ENCODE measurements at regions not wholly inside any gene's neighbourhood (a gene's known extent, or its start where the extent isn't known, plus 50 kb on each side); places are given as distances from the start of the nearest gene placed in this dataset.

DNA sequence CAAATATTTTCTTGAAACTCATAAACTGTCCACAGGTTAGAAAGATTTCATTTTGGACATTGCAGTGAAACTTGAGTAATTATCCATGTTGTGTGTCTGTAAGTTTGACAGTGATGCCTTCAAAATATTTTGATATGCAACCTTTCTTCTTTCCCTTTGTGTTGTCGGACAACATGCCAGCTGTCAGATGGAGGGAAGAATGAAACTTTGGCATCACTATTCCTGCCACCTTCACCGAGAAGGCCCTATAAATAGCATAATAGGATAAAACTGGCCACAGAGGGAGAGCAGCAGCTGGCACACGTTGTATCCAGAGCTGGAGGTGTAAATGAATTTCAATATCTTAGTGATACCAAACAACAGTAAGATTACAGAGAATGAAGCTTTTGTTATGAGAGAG is 436.7 kb upstream of the CFAP20DC start:
- DNase-seq (ENCODE audit: insufficient read length) = no peak
- FAIRE-seq = no peak
- no peak for TF ChIP-seq POLR2AphosphoS5 (IDR thresholded peaks at IDR 0.05; ENCODE audit: low read depth, low read length)
- TF ChIP-seq POLR2A (IDR thresholded peaks at IDR 0.05; ENCODE audit: low read depth, low read length) = no peak
- TF ChIP-seq TAF1 (IDR thresholded peaks at IDR 0.05; ENCODE audit: borderline replicate concordance, low read depth, low read length) = no peak

DNA sequence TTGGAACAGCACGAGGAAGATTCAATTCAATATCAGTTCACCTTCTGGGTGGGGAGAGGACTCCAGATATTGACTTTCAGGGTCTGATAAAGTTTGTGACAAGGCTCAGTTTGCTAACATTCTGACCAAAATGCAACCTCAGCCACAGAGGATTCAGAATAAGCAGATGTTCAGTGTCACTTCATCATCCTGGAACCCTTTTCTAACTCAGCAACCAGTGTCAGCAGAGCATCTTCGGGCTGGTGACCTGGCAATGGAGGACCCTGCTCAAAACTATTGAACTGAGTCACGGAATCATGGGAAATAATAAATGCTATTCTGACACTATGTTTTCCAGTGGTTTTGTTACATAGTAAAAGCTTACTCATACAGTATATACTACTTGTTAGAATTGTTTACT is 433.4 kb upstream of the CFAP20DC start:
- TF ChIP-seq POLR2A (IDR thresholded peaks at IDR 0.05; ENCODE audit: low read depth, low read length) (no peak), POLR2AphosphoS5 (IDR thresholded peaks at IDR 0.05; ENCODE audit: low read depth, low read length) (no peak), TAF1 (IDR thresholded peaks at IDR 0.05; ENCODE audit: borderline replicate concordance, low read depth, low read length) (no peak)
- DNase-seq (ENCODE audit: insufficient read length) (no peak), FAIRE-seq (no peak)

DNA sequence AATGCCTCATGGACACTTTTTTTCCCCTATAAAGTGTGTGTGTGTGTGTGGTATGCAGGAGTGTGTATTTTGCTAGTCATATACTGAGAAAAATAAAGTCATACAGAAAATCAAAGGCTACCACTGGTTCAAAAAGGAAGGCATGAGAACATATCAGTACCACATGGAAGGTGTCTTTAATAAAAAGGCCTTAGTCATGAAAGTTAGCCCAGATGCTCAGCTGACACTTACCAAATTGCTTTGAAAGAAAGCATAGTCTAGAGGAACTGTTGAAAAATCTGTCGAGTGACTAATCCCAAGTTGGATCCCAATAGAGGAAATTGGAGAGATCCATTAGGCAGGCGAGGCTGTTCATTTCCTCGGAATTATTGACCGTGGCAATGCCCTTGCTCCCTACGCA is 432.9 kb upstream of the CFAP20DC start:
- FAIRE-seq = no peak
- no peak for TF ChIP-seq POLR2A (IDR thresholded peaks at IDR 0.05; ENCODE audit: low read depth, low read length)
- TF ChIP-seq TAF1 (IDR thresholded peaks at IDR 0.05; ENCODE audit: borderline replicate concordance, low read depth, low read length) = no peak
- TF ChIP-seq POLR2AphosphoS5 (IDR thresholded peaks at IDR 0.05; ENCODE audit: low read depth, low read length) = no peak
- DNase-seq (ENCODE audit: insufficient read length) = no peak

DNA sequence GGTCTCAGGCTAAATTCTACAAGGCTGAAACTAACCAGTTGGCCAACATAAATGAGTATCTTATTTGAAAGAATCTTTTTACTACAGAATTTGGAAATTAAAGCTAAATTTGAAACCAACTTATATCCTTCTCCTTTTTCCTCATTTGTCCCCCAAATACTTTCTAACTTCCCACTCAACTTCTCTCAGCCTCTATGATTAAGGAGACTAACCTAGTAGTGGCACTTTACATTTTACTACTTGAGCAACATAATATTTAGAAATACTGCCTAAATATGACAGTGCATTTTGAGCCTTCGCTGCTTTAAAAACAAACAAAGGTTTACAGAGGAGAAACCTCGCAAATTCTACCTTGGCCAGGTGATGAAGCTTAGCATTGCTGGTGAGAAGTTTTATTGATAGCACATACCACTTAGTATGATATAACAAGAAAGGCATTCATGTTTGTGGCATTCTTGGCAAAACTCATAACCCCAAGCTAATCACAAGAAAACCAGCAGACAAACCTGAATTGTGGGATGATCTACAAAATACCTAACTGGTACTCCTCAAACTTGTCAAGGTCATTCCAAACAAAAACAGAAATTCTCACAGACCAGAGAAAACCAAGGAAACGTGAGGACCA is 432.1 kb upstream of the CFAP20DC start:
- no peak for DNase-seq (ENCODE audit: insufficient read length)
- TF ChIP-seq POLR2A (IDR thresholded peaks at IDR 0.05; ENCODE audit: low read depth, low read length) (no peak), POLR2AphosphoS5 (IDR thresholded peaks at IDR 0.05; ENCODE audit: low read depth, low read length) (no peak), TAF1 (IDR thresholded peaks at IDR 0.05; ENCODE audit: borderline replicate concordance, low read depth, low read length) (no peak)
- no peak for FAIRE-seq

DNA sequence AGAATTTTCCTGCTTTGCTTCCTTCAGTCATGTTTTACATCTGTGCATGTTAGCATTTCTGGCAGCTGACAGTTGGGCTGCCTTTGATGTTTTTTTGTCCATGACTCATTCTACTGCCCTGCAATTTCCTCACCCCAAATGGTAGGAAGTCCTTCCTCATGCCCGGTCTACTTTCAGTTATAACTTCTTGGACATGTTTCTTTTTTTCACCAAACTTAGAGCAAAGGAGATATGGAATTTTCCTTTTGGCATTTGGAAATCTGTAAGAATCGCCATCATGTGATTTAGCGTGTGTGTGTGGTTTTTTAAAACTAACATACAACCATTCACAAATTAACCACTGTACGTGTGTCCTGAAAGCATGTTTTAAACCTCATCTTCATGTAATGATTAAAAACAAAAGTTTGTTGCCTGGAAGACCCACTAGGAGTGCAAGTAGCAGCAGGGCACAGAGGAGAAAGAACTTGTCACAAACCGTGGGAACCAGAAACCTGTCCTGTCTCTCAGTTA is 430.7 kb upstream of the CFAP20DC start:
- no peak for FAIRE-seq
- TF ChIP-seq POLR2AphosphoS5 (IDR thresholded peaks at IDR 0.05; ENCODE audit: low read depth, low read length) = no peak
- no peak for TF ChIP-seq POLR2A (IDR thresholded peaks at IDR 0.05; ENCODE audit: low read depth, low read length)
- TF ChIP-seq TAF1 (IDR thresholded peaks at IDR 0.05; ENCODE audit: borderline replicate concordance, low read depth, low read length) = no peak
- DNase-seq (ENCODE audit: insufficient read length) = no peak

DNA sequence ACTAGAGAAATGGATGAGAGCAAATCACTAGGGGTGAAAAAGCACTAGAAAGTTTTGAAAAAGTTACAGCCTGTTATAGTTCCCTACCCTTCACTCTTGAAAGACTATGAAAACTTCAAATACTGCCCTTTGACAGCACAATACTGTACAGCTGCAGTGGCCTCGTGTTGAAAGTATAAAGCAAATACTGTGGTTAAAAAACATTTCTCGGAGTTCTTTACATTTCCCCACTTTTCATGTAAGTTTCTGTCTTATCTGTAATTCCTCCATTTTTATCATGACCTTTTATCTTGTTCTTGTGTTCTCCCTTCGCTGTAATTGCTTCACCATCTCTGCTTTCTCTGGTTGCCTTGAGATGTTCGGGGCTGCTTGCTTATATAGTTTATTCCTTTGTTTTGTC is 423.8 kb upstream of the CFAP20DC start:
- DNase-seq (ENCODE audit: insufficient read length) (no peak), FAIRE-seq (no peak)
- TF ChIP-seq POLR2A (IDR thresholded peaks at IDR 0.05; ENCODE audit: low read depth, low read length) = no peak
- no peak for TF ChIP-seq TAF1 (IDR thresholded peaks at IDR 0.05; ENCODE audit: borderline replicate concordance, low read depth, low read length)
- TF ChIP-seq POLR2AphosphoS5 (IDR thresholded peaks at IDR 0.05; ENCODE audit: low read depth, low read length) = no peak

DNA sequence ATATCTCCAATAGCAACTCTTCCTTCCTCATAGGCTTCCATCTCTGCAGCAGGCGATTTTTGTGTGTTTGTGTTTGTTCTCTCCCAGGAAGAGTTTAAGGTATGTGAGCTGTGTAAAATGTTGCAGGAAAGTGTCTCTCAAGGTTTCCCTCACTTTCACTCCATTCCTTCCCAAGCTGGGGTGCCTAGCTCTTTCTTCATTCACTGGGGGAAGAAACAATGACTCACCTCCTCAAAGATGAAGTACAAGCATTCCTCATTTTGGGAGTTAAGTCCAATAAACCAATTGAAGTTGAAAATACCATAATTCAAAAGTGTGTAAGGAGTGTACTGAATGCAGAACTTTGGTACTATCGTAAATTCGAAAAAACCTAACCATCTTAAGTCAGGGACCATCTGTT is 422.7 kb upstream of the CFAP20DC start:
- FAIRE-seq (no peak), DNase-seq (ENCODE audit: insufficient read length) (no peak)
- TF ChIP-seq TAF1 (IDR thresholded peaks at IDR 0.05; ENCODE audit: borderline replicate concordance, low read depth, low read length) = no peak
- TF ChIP-seq POLR2AphosphoS5 (IDR thresholded peaks at IDR 0.05; ENCODE audit: low read depth, low read length) = no peak
- TF ChIP-seq POLR2A (IDR thresholded peaks at IDR 0.05; ENCODE audit: low read depth, low read length) = no peak

DNA sequence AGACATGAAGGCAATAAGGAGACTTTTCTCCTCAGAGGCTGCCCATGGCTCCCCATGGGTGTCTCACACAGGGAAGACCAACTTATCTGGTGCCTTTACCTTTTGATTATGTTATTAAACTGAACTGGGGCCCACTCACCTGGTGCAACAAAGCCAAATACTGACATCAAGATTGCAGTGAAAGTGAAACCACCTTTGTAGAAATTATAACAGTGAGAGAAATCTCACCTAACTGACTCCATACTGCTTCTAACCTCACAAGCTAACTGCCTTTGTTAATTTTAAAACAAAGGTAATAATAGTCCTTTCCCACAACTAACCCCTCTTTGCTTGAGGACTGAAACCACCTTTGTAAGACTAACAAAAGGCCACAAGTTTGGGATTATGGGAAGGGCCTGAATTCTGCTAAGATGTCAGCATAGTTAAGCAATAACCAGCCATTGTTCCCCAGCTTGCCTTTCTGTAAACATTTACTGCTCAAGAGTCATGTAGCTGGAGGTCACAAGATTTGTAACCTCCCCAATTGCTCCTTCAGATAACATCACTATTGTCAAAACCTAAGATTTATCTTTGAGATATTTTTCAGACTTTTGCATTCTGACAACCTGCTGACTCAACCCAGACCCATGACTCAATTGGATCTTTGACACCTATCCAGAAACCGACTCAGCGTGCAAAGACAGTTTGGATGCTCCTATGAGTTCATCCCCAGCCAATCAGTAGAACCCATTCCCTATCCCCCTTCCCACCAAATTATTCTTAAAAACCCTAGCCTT is 420.3 kb upstream of the CFAP20DC start:
- no peak for FAIRE-seq
- no peak for TF ChIP-seq TAF1 (IDR thresholded peaks at IDR 0.05; ENCODE audit: borderline replicate concordance, low read depth, low read length)
- no peak for TF ChIP-seq POLR2AphosphoS5 (IDR thresholded peaks at IDR 0.05; ENCODE audit: low read depth, low read length)
- TF ChIP-seq POLR2A (IDR thresholded peaks at IDR 0.05; ENCODE audit: low read depth, low read length) = no peak
- DNase-seq (ENCODE audit: insufficient read length) = no peak

DNA sequence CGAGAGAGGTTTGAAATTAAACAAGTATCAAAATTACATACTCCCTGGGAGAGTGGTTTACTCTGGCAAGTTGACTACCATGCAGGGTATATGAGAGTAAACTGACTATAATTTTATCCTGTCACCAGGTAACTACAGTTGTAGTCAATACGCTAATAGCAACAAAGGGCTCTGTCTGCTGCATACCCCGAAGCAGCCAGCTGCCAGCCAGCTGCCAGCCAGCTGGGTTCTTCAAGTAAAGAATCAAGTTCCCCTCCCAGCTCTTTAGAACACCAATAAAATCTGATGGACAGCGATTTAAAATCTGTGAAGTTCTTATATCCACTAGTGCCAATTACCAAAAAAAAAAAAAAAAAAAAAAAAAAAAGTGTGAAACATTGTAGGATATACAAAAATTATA is 417.7 kb upstream of the CFAP20DC start:
- TF ChIP-seq POLR2AphosphoS5 (IDR thresholded peaks at IDR 0.05; ENCODE audit: low read depth, low read length) (no peak), TAF1 (IDR thresholded peaks at IDR 0.05; ENCODE audit: borderline replicate concordance, low read depth, low read length) (no peak), POLR2A (IDR thresholded peaks at IDR 0.05; ENCODE audit: low read depth, low read length) (no peak)
- DNase-seq (ENCODE audit: insufficient read length) (no peak), FAIRE-seq (no peak)

DNA sequence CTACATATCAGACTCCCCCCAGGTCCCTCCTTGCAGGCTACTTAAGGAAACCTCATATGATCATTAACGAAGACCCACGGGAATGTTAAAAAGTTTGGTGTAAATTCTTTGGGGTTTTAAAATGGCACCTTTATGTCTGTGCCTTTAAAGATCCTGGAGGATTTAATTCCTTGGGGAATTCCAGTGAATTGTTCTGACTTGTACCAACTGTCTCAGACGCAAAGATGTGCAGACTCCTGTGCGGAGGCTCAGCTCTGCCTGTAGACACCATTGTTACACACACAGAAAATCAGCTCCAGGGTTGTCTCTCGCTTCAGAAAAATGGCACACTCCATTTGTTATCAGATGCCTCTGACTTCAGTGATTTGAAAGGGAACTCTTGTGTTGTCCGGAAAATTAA is 414.4 kb upstream of the CFAP20DC start:
- DNase-seq (ENCODE audit: insufficient read length) (no peak), FAIRE-seq (no peak)
- no peak for TF ChIP-seq POLR2A (IDR thresholded peaks at IDR 0.05; ENCODE audit: low read depth, low read length)
- TF ChIP-seq POLR2AphosphoS5 (IDR thresholded peaks at IDR 0.05; ENCODE audit: low read depth, low read length) = no peak
- TF ChIP-seq TAF1 (IDR thresholded peaks at IDR 0.05; ENCODE audit: borderline replicate concordance, low read depth, low read length) = no peak

DNA sequence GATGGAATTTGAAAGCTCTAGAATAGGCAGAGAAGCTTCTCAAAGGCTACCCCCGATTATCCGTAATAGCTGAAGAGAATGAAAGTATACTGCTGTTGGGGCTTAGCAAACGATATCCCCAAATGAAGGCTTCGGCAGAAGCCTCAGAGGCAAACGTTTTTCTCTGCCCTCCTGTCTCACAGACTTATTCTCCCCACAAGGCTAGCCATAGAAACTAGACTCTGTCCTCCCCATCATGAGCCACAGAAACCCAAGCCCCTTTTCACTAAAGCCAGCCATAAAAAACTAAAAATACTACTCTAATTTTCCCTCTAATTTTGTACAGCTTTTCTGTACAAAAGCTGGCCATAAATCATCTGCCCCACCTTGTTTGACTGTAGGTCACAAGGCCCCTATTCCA is 413.4 kb upstream of the CFAP20DC start:
- DNase-seq (ENCODE audit: insufficient read length) (no peak), FAIRE-seq (no peak)
- no peak for TF ChIP-seq POLR2AphosphoS5 (IDR thresholded peaks at IDR 0.05; ENCODE audit: low read depth, low read length)
- no peak for TF ChIP-seq POLR2A (IDR thresholded peaks at IDR 0.05; ENCODE audit: low read depth, low read length)

DNA sequence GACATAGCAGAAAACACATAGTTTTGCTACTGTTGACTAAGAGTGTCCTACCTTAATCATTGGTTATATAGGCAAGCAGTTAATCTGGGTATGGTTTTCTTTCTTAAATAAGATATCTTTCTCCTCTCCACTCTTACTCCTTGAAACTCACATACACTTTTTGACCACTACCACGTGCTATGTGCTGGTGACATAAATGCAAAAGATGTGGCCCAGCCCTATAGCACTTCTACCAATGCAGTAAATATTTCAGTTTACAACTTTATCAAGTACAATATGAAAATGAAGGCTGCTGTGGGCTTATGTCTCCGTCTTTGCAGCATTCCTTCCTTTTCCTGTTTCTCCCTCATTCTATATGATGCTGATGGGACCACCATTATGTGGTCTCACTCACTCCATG is 410.2 kb upstream of the CFAP20DC start:
- no peak for FAIRE-seq
- DNase-seq (ENCODE audit: insufficient read length) = no peak
- TF ChIP-seq POLR2AphosphoS5 (IDR thresholded peaks at IDR 0.05; ENCODE audit: low read depth, low read length) (no peak), POLR2A (IDR thresholded peaks at IDR 0.05; ENCODE audit: low read depth, low read length) (no peak), TAF1 (IDR thresholded peaks at IDR 0.05; ENCODE audit: borderline replicate concordance, low read depth, low read length) (no peak)

All from GM12892 (cell line).